Panc1 (cell line): ENCODE measurements at regions not wholly inside any gene's neighbourhood (a gene's known extent, or its start where the extent isn't known, plus 50 kb on each side); places are given as distances from the start of the nearest gene placed in this dataset.

ENCODE experiments used
- POLR2AphosphoS5 ChIP-seq: IDR thresholded peaks from 2 replicates; pipeline ENCODE4 v1.6.1; 2012; ENCODE audit warnings: mild to moderate bottlenecking, low read depth, low read length, moderate library complexity
- TCF7L2 ChIP-seq: IDR thresholded peaks from 2 replicates; pipeline ENCODE4 v1.6.1; 2011; ENCODE audit warnings: mild to moderate bottlenecking, low read depth, low read length, inconsistent platforms
- TF ChIP-seq, protein P1 (sequence below): fragments of 450-650 bp; IDR thresholded peaks from 2 replicates; pipeline ENCODE4 v1.5.1; 2017; ENCODE audit warnings: mild to moderate bottlenecking
- TF ChIP-seq, protein P2 (sequence below), 2 experiments: IDR thresholded peaks; 2 replicates each; pipeline ENCODE4 v1.6.1; 2011 to 2012; ENCODE audit warnings: low read depth in 2 of 2, control low read depth in 1 of 2, low read length in 1 of 2, mild to moderate bottlenecking in 1 of 2, moderate library complexity in 1 of 2; ENCODE audit not compliant: insufficient read depth in 1 of 2

DNA sequence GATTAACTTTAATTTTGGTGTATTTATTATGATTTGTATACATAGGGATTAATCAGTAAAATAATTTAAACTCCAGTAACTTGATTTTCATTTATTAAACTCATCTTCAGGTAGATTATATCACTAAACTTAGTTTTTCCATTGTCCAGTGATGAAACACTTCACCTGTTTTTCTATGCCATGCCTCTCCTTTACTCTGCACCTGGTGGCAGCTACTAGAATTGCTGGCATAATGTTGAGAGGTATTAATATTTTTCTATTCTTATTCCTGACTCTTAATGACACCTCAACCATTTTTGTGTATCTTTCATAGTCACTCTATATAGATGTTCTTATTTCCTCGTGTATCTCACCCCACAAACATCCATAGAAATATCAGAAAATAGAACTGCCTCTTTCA lies 940.3 kb upstream of the CRIM1 start:
- TF ChIP-seq, protein P1, sequence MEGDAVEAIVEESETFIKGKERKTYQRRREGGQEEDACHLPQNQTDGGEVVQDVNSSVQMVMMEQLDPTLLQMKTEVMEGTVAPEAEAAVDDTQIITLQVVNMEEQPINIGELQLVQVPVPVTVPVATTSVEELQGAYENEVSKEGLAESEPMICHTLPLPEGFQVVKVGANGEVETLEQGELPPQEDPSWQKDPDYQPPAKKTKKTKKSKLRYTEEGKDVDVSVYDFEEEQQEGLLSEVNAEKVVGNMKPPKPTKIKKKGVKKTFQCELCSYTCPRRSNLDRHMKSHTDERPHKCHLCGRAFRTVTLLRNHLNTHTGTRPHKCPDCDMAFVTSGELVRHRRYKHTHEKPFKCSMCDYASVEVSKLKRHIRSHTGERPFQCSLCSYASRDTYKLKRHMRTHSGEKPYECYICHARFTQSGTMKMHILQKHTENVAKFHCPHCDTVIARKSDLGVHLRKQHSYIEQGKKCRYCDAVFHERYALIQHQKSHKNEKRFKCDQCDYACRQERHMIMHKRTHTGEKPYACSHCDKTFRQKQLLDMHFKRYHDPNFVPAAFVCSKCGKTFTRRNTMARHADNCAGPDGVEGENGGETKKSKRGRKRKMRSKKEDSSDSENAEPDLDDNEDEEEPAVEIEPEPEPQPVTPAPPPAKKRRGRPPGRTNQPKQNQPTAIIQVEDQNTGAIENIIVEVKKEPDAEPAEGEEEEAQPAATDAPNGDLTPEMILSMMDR = peak; percentile 21; the same call in 1 of the 2 replicates
- TF ChIP-seq, protein P2, sequence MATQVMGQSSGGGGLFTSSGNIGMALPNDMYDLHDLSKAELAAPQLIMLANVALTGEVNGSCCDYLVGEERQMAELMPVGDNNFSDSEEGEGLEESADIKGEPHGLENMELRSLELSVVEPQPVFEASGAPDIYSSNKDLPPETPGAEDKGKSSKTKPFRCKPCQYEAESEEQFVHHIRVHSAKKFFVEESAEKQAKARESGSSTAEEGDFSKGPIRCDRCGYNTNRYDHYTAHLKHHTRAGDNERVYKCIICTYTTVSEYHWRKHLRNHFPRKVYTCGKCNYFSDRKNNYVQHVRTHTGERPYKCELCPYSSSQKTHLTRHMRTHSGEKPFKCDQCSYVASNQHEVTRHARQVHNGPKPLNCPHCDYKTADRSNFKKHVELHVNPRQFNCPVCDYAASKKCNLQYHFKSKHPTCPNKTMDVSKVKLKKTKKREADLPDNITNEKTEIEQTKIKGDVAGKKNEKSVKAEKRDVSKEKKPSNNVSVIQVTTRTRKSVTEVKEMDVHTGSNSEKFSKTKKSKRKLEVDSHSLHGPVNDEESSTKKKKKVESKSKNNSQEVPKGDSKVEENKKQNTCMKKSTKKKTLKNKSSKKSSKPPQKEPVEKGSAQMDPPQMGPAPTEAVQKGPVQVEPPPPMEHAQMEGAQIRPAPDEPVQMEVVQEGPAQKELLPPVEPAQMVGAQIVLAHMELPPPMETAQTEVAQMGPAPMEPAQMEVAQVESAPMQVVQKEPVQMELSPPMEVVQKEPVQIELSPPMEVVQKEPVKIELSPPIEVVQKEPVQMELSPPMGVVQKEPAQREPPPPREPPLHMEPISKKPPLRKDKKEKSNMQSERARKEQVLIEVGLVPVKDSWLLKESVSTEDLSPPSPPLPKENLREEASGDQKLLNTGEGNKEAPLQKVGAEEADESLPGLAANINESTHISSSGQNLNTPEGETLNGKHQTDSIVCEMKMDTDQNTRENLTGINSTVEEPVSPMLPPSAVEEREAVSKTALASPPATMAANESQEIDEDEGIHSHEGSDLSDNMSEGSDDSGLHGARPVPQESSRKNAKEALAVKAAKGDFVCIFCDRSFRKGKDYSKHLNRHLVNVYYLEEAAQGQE (IDR thresholded peaks at IDR 0.05; ENCODE audit: insufficient read depth in 1 of 2, low read depth in 2 of 2, low read length in 1 of 2) = no peak
- no peak for TF ChIP-seq TCF7L2
- no peak for TF ChIP-seq POLR2AphosphoS5
